ENCODE measurements at regions not wholly inside any gene's neighbourhood (a gene's known extent, or its start where the extent isn't known, plus 50 kb on each side); places are given as distances from the start of the nearest gene placed in this dataset.
A peak's percentile ranks its signal among the peaks of the same experiment; 100 is the strongest.

DNA sequence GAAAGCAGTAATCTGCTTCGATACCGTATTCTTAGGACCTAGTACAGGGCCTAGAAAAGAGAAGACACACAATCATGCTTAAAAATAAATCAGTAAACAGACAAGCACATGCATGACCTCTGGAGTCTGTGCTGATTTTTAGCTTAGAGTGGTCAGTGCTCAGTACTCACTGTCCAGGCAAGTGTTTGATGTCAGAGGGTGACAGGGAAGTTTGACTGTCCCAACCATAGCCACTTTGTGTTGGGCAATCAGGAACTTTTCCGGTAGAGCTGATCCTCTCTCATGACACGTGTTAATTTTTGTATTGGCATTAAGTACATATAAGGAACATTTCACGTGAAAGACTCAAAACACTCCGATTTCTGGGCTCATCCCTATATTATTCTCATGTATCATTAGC is 464.7 kb upstream of the KLF4 start:
- TF ChIP-seq, protein P1, sequence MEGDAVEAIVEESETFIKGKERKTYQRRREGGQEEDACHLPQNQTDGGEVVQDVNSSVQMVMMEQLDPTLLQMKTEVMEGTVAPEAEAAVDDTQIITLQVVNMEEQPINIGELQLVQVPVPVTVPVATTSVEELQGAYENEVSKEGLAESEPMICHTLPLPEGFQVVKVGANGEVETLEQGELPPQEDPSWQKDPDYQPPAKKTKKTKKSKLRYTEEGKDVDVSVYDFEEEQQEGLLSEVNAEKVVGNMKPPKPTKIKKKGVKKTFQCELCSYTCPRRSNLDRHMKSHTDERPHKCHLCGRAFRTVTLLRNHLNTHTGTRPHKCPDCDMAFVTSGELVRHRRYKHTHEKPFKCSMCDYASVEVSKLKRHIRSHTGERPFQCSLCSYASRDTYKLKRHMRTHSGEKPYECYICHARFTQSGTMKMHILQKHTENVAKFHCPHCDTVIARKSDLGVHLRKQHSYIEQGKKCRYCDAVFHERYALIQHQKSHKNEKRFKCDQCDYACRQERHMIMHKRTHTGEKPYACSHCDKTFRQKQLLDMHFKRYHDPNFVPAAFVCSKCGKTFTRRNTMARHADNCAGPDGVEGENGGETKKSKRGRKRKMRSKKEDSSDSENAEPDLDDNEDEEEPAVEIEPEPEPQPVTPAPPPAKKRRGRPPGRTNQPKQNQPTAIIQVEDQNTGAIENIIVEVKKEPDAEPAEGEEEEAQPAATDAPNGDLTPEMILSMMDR (IDR thresholded peaks at IDR 0.05) = no peak
- TF ChIP-seq POLR2A (IDR thresholded peaks at IDR 0.05) (no peak), POLR2AphosphoS5 (IDR thresholded peaks at IDR 0.05) (no peak), EP300 (IDR thresholded peaks at IDR 0.05; ENCODE audit: low read depth) (peak; percentile 41)

All from transverse colon (tissue), 4 donors.